Endodermal cell (in vitro differentiated cells): ENCODE measurements at regions not wholly inside any gene's neighbourhood (a gene's known extent, or its start where the extent isn't known, plus 50 kb on each side); places are given as distances from the start of the nearest gene placed in this dataset.

Experiments
- DNase-seq: peaks from one replicate; pipeline ENCODE4 v3.0.0-alpha.2; 2017
- H3K27ac ChIP-seq: 2 replicates; pipeline ENCODE4 v1.5.1; 2013; ENCODE audit warnings: mild to moderate bottlenecking, low read depth, low read length, moderate library complexity
- H3K27me3 ChIP-seq: 2 replicates; pipeline ENCODE4 v1.6.1; 2013; ENCODE audit warnings: mild to moderate bottlenecking, low read length, moderate library complexity; ENCODE audit not compliant: insufficient read depth, control insufficient read depth, poor library complexity, severe bottlenecking
- H3K36me3 ChIP-seq: 2 replicates; pipeline ENCODE4 v1.7.0; 2013; ENCODE audit warnings: mild to moderate bottlenecking, low read length, moderate library complexity; ENCODE audit not compliant: control insufficient read depth, insufficient read depth
- H3K4me1 ChIP-seq: one replicate; pipeline ENCODE4 v1.7.0; 2013; ENCODE audit warnings: low read length; ENCODE audit not compliant: control insufficient read depth, insufficient read depth
- H3K4me3 ChIP-seq: 2 replicates; pipeline ENCODE4 v1.5.1; 2013; ENCODE audit warnings: mild to moderate bottlenecking, low read length, moderate library complexity
- H3K9ac ChIP-seq: 2 replicates; pipeline ENCODE4 v1.6.1; 2013; ENCODE audit warnings: mild to moderate bottlenecking, low read length, moderate library complexity; ENCODE audit not compliant: poor library complexity, severe bottlenecking; ENCODE audit errors: extremely low read depth
- H3K9me3 ChIP-seq: 2 replicates; pipeline ENCODE4 v1.6.1; 2013; ENCODE audit warnings: mild to moderate bottlenecking, low read length, moderate library complexity; ENCODE audit not compliant: control insufficient read depth
- H3K27ac Mint-ChIP-seq: 2 replicates; pipeline ENCODE4 v1.8.0; 2020; ENCODE audit warnings: mixed read lengths
- H3K27me3 Mint-ChIP-seq: 2 replicates; pipeline ENCODE4 v1.8.0; 2021; ENCODE audit warnings: mild to moderate bottlenecking, mixed read lengths; ENCODE audit not compliant: insufficient read depth
- H3K36me3 Mint-ChIP-seq: 2 replicates; pipeline ENCODE4 v1.8.0; 2020; ENCODE audit warnings: low read depth, mixed read lengths
- H3K4me1 Mint-ChIP-seq: 2 replicates; pipeline ENCODE4 v1.8.0; 2020; ENCODE audit warnings: mixed read lengths
- H3K4me3 Mint-ChIP-seq: 2 replicates; pipeline ENCODE4 v1.8.0; 2020; ENCODE audit warnings: mild to moderate bottlenecking, moderate library complexity, mixed read lengths
- H3K9me3 Mint-ChIP-seq: 2 replicates; pipeline ENCODE4 v1.8.0; 2020; ENCODE audit warnings: mild to moderate bottlenecking, mixed read lengths
- WGBS, 2 experiments: methylation state at CpG; one replicate each; pipeline versions ENCODE4 v1.1.5 to v1.1.7; 2013; ENCODE audit warnings: missing lambda C conversion rate in 2 of 2, mixed read lengths in 1 of 2; ENCODE audit not compliant: insufficient coverage in 1 of 2, insufficient read length in 1 of 2; 5-methylcytosine and 5-hydroxymethylcytosine counted together
- TF ChIP-seq, protein P1 (sequence below): fragments of 200-600 bp; sonication (generic); conservative IDR thresholded peaks from 2 replicates; pipeline ENCODE4 v1.5.0; 2021; ENCODE audit warnings: antibody characterized with exemption, mild to moderate bottlenecking

DNA sequence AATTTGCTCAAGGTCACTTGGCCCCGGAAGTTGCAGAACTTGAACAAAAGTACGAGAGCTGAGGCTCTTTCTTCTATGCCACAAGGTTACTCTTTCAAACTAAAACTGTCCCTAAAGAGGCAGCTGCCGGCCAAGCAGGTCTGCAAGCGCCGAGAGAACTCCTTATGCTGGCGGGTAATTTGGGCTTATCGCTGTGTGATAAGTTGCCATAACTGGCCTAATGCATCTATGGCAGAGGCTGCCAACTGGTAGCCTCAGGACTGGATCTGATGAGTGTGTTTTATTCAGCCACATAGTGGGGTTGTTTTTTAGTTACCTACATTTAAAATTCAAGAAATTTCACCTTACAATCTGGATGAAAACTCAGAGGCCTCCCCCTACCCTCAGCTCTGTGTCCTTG lies 68.1 kb upstream of the SPOCK1 start:
- H3K27me3 ChIP-seq: no peaks in the 10 kb centered on the region
- H3K4me1 Mint-ChIP-seq: no peaks in the 10 kb centered on the region
- peaks cover 2% of the 10 kb centered on the region for H3K27me3 Mint-ChIP-seq
- TF ChIP-seq, protein P1, sequence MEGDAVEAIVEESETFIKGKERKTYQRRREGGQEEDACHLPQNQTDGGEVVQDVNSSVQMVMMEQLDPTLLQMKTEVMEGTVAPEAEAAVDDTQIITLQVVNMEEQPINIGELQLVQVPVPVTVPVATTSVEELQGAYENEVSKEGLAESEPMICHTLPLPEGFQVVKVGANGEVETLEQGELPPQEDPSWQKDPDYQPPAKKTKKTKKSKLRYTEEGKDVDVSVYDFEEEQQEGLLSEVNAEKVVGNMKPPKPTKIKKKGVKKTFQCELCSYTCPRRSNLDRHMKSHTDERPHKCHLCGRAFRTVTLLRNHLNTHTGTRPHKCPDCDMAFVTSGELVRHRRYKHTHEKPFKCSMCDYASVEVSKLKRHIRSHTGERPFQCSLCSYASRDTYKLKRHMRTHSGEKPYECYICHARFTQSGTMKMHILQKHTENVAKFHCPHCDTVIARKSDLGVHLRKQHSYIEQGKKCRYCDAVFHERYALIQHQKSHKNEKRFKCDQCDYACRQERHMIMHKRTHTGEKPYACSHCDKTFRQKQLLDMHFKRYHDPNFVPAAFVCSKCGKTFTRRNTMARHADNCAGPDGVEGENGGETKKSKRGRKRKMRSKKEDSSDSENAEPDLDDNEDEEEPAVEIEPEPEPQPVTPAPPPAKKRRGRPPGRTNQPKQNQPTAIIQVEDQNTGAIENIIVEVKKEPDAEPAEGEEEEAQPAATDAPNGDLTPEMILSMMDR: no peak
- no peaks in the 10 kb centered on the region for H3K9me3 Mint-ChIP-seq
- H3K36me3 ChIP-seq: no peaks in the 10 kb centered on the region
- no peaks in the 10 kb centered on the region for H3K36me3 Mint-ChIP-seq
- no peak overlapping the region for H3K9ac ChIP-seq
- H3K4me3 Mint-ChIP-seq: no peak overlapping the region
- no peak for DNase-seq
- H3K27ac Mint-ChIP-seq: no peak overlapping the region
- H3K4me1 ChIP-seq: no peaks in the 10 kb centered on the region
- 93 to 94% methylated on average over 7 of the region's 7 CpGs for WGBS, 2 experiments
- no peaks in the 10 kb centered on the region for H3K9me3 ChIP-seq
- H3K4me3 ChIP-seq: no peak overlapping the region
- H3K27ac ChIP-seq: no peak overlapping the region

DNA sequence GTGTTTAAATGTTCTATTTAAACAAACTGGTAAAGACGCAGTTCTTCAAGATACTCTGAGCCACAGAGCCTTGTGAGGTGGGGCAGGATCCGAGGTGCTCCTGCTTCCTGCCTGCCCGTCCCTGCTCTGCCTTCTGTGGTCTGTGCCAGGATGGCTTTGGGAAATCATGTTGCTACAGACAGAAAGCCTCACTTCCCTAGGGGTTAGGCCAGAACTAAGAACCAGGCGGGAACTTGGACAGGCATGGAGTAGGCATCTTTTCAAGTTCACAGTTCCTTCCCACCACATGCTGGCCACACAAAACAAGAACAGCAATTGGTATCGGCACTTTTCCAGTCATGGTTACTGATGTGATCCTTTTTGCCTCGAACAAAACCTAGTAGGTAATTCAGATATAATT lies 67.7 kb upstream of the SPOCK1 start:
- H3K9me3 Mint-ChIP-seq: no peaks in the 10 kb centered on the region
- Histone ChIP-seq H3K9me3 (no peaks in the 10 kb centered on the region), H3K27me3 (no peaks in the 10 kb centered on the region), H3K36me3 (no peaks in the 10 kb centered on the region), H3K4me3 (no peak overlapping the region), H3K9ac (no peak overlapping the region), H3K27ac (no peak overlapping the region), H3K4me1 (no peaks in the 10 kb centered on the region)
- TF ChIP-seq, protein P1: no peak
- H3K36me3 Mint-ChIP-seq: no peaks in the 10 kb centered on the region
- no peak for DNase-seq
- H3K27me3 Mint-ChIP-seq: peaks cover 2% of the 10 kb centered on the region
- H3K27ac Mint-ChIP-seq: no peak overlapping the region
- WGBS, 2 experiments: 86 to 87% methylated on average over 5 to 6 of the region's 6 CpGs
- H3K4me3 Mint-ChIP-seq: no peak overlapping the region
- no peaks in the 10 kb centered on the region for H3K4me1 Mint-ChIP-seq

DNA sequence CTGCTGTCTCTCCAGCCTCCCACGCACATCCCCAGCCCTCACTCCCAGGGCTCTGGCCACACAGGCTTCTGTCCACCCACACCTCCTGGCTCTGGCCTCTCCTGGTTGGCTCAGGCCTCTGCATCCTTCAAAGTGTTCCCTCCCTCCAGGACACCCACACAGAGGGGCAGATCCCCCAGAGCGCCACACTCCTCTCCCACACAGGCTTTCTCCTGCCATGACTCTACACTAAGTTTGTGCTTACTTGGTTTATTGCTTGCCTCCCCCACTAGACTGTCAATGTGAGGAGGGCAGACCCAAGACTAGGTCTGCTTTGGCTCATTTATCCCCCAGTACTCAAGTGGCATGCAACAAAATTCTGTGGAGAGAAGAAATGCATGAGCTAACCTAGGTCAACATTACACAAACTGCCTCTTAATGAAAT lies 67.0 kb upstream of the SPOCK1 start:
- Histone ChIP-seq H3K4me3 (no peak overlapping the region), H3K36me3 (no peaks in the 10 kb centered on the region), H3K4me1 (no peaks in the 10 kb centered on the region), H3K27me3 (no peaks in the 10 kb centered on the region), H3K27ac (no peak overlapping the region), H3K9ac (no peak overlapping the region), H3K9me3 (no peaks in the 10 kb centered on the region)
- H3K4me3 Mint-ChIP-seq: no peak overlapping the region
- no peak for DNase-seq
- peaks cover 2% of the 10 kb centered on the region for H3K27me3 Mint-ChIP-seq
- no peaks in the 10 kb centered on the region for H3K4me1 Mint-ChIP-seq
- no peaks in the 10 kb centered on the region for H3K36me3 Mint-ChIP-seq
- peak overlapping the region; percentile 64 for H3K27ac Mint-ChIP-seq
- WGBS, 2 experiments: 60 to 86% methylated on average over 2 of the region's 2 CpGs
- TF ChIP-seq, protein P1: no peak
- no peaks in the 10 kb centered on the region for H3K9me3 Mint-ChIP-seq
